HepG2 (cell line): ENCODE measurements at regions not wholly inside any gene's neighbourhood (a gene's known extent, or its start where the extent isn't known, plus 50 kb on each side); places are given as distances from the start of the nearest gene placed in this dataset.

Experiments
- ATAC-seq: fragments of 200-7000 bp; cut with Tn5 transposase; 3 replicates; pipeline ENCODE4 v1.9.1; 2020; ENCODE audit warnings: mild to moderate bottlenecking, moderate library complexity
- BruUV-seq: library from RNA; stranded (reverse); fragments of 400-500 nt; replicated peaks from 2 replicates; lab custom pipeline; 2021; lab: Mats Ljungman, UMichigan
- CTCF ChIA-PET: fragments of 300-600 bp; formaldehyde crosslinking; extraction: SDS; loops from one replicate; lab custom pipeline; 2021; ENCODE audit warnings: low total read pairs, inconsistent platforms, low intra/inter-chr PET ratio; lab: Yijun Ruan, JAX
- POLR2A ChIA-PET: fragments of 350-600 bp; sonication (Branson Sonifier 250); formaldehyde crosslinking; loops from one replicate; lab custom pipeline; 2020; ENCODE audit warnings: antibody characterized with exemption, inconsistent platforms; lab: Yijun Ruan, JAX
- DNase-seq: peaks from one replicate; pipeline ENCODE4 v3.0.0-alpha.2; 2015; ENCODE audit warnings: low spot score
- FAIRE-seq: peaks from 3 replicates; lab custom pipeline; 2011; peaks lifted over from hg19 to GRCh38; lab: Jason Lieb, UNC
- H2AFZ ChIP-seq: one replicate; pipeline ENCODE4 v1.6.1; 2011; ENCODE audit warnings: low read length, inconsistent platforms
- H3K27ac ChIP-seq: fragments of 300-600 bp; 3 replicates; pipeline ENCODE4 v1.8.0; 2011; ENCODE audit warnings: mixed run types, mild to moderate bottlenecking, mixed read lengths, low read length, inconsistent platforms; ENCODE audit not compliant: insufficient read depth; ENCODE audit errors: extremely low read length
- H3K27me3 ChIP-seq, 2 experiments: fragments of 200-600 bp in 1 of 2; 2 replicates in 1 of 2; 3 replicates in 1 of 2; pipeline versions ENCODE4 v1.6.0 to v1.8.0; 2011; ENCODE audit warnings: low read length in 2 of 2, mild to moderate bottlenecking in 2 of 2, moderate library complexity in 2 of 2, inconsistent platforms in 1 of 2; ENCODE audit not compliant: insufficient read depth in 2 of 2, control insufficient read depth in 1 of 2
- H3K36me3 ChIP-seq, 2 experiments: fragments of 200-600 bp in 1 of 2; replicated peaks in 1 of 2; 2 replicates in 1 of 2; 3 replicates in 1 of 2; pipeline versions ENCODE4 v1.5.1 to v1.8.0; 2011; ENCODE audit warnings: low read length in 2 of 2, inconsistent platforms in 1 of 2; ENCODE audit not compliant: insufficient read depth in 2 of 2, control insufficient read depth in 1 of 2
- H3K4me1 ChIP-seq: 2 replicates; pipeline ENCODE4 v1.5.1; 2012; ENCODE audit warnings: low read length, inconsistent platforms; ENCODE audit not compliant: insufficient read depth
- H3K4me2 ChIP-seq: 2 replicates; pipeline ENCODE4 v1.6.0; 2011; ENCODE audit warnings: low read depth, low read length, inconsistent platforms
- H3K4me3 ChIP-seq, 3 experiments: fragments of 200-600 bp in 1 of 3; sonication (generic), shearing (Covaris generic) in 1 of 3; replicated peaks in 1 of 3; 2 replicates each; pipeline ENCODE4 v1.5.1; 2011 to 2016; ENCODE audit warnings: low read length in 3 of 3, inconsistent platforms in 2 of 3, low read depth in 2 of 3, mild to moderate bottlenecking in 2 of 3, control low read depth in 1 of 3, mixed read lengths in 1 of 3; ENCODE audit not compliant: insufficient read depth in 1 of 3
- H3K79me2 ChIP-seq: one replicate; pipeline ENCODE4 v1.6.1; 2011; ENCODE audit warnings: low read length, inconsistent platforms; ENCODE audit not compliant: insufficient read depth
- H3K9ac ChIP-seq: 2 replicates; pipeline ENCODE4 v1.6.0; 2011; ENCODE audit warnings: mild to moderate bottlenecking, low read depth, low read length, inconsistent platforms; ENCODE audit not compliant: insufficient read depth
- H3K9me3 ChIP-seq: 2 replicates; pipeline ENCODE4 v1.5.1; 2012; ENCODE audit warnings: mild to moderate bottlenecking, low read length
- H4K20me1 ChIP-seq: 2 replicates; pipeline ENCODE4 v1.6.0; 2011; ENCODE audit warnings: inconsistent platforms, mild to moderate bottlenecking, low read length, moderate library complexity; ENCODE audit not compliant: insufficient read depth
- CREM ChIP-seq, 2 experiments: sonication (generic) in 1 of 2; formaldehyde crosslinking in 1 of 2; IDR thresholded peaks; 2 replicates each; pipeline versions ENCODE4 v1.4.0 to v1.6.1; 2016 to 2020; ENCODE audit warnings: antibody characterized with exemption in 1 of 2, mild to moderate bottlenecking in 1 of 2, missing genetic modification reagents in 1 of 2
- HMGXB3 ChIP-seq: sonication (generic); formaldehyde crosslinking; IDR thresholded peaks from 2 replicates; pipeline ENCODE4 v1.4.0; 2020; ENCODE audit warnings: missing genetic modification reagents, borderline replicate concordance
- ZNF33A ChIP-seq: sonication (generic); formaldehyde crosslinking; IDR thresholded peaks from 2 replicates; pipeline ENCODE4 v1.5.1; 2020; ENCODE audit warnings: missing genetic modification reagents, mild to moderate bottlenecking, moderate library complexity, borderline replicate concordance
- ZNF589 ChIP-seq: sonication (generic); formaldehyde crosslinking; conservative IDR thresholded peaks from 2 replicates; pipeline ENCODE4 v1.8.0; 2022; ENCODE audit warnings: mild to moderate bottlenecking, moderate library complexity, missing genetic modification reagents
- WGBS: methylation state at CpG from one replicate; pipeline ENCODE4 v1.1.6; 2017; ENCODE audit warnings: low lambda C conversion rate; 5-methylcytosine and 5-hydroxymethylcytosine counted together
- in situ Hi-C: cut with HindIII; loops from 2 replicates; pipeline ENCODE4 v1.10.0; 2017; ENCODE audit warnings: low pct_unique_long_range_greater_than_20kb; ENCODE audit not compliant: extremely low pct_ligation_motif_present
- intact Hi-C: fragments of 100-400 bp; cut with micrococcal nuclease; formaldehyde crosslinking; loops from one replicate; pipeline ENCODE4 v1.10.0; 2022; ENCODE audit not compliant: unreplicated experiment

- no peak for DNase-seq
- no peak for ATAC-seq
- Histone ChIP-seq H3K27ac (no peak overlapping the region), H3K4me1 (no peaks in the 10 kb centered on the region), H3K4me2 (no peak overlapping the region), H3K79me2 (no peaks in the 10 kb centered on the region), H3K27me3 (no peaks in the 10 kb centered on the region), H3K36me3 (no peaks in the 10 kb centered on the region), H3K9ac (no peak overlapping the region), H3K4me3 (no peak overlapping the region), H2AFZ (no peak overlapping the region), H3K9me3 (no peaks in the 10 kb centered on the region), H4K20me1 (no peaks in the 10 kb centered on the region)
- ChIA-PET POLR2A (no interaction called here), CTCF (interaction anchor here (2.9 kb wide), 1 partner anchor 260 kb away, joined by 29 read pairs; no protein-coding TSS in a partner anchor)
- no TSS peak for BruUV-seq
- intact Hi-C loops (loop anchor here (5.0 kb wide), 1 partner anchor 81 kb away; no protein-coding TSS in a partner anchor), in situ Hi-C loops (loop anchor here (10.0 kb wide), 1 partner anchor 254 kb away; the partner anchor contains the start of gene DKK1)
- no peak for TF ChIP-seq ZNF589 (CRISPR knock-in tag)
- TF ChIP-seq HMGXB3 (CRISPR knock-in tag): no peak
- no peak for TF ChIP-seq ZNF33A (CRISPR knock-in tag)
- TF ChIP-seq CREM (IDR thresholded peaks at IDR 0.05): no peak
- TF ChIP-seq CREM (CRISPR knock-in tag; IDR thresholded peaks at IDR 0.05): no peak
- FAIRE-seq: no peak
- WGBS: 94% methylated on average over 2 of the region's 2 CpGs
Measured at GRCh38 chr10:52568309-52568708, 204.3 kb downstream of the MBL2 start.
